B cell (primary cell): ENCODE measurements at regions not wholly inside any gene's neighbourhood (a gene's known extent, or its start where the extent isn't known, plus 50 kb on each side); places are given as distances from the start of the nearest gene placed in this dataset.

Experiments used
- ATAC-seq: fragments of 200-7000 bp; cut with Tn5 transposase; one replicate; pipeline ENCODE4 v1.10.0; 2021; ENCODE audit warnings: low read depth, mild to moderate bottlenecking, moderate number of reproducible peaks, moderate library complexity
- CTCF ChIA-PET: fragments of 350-600 bp; sonication (Branson Sonifier 250); formaldehyde crosslinking; loops from one replicate; lab custom pipeline; 2021; ENCODE audit warnings: antibody characterized with exemption, inconsistent platforms; lab: Charles Lee
- POLR2A ChIA-PET: fragments of 350-600 bp; sonication (Branson Sonifier 250); formaldehyde crosslinking; loops from one replicate; lab custom pipeline; 2021; ENCODE audit warnings: antibody characterized with exemption; lab: Charles Lee
- DNase-seq: peaks from one replicate; pipeline ENCODE4 v3.0.0; 2013
- H2AFZ ChIP-seq: 2 replicates; pipeline ENCODE4 v1.6.1; 2012; ENCODE audit warnings: mild to moderate bottlenecking, low read depth, low read length; ENCODE audit not compliant: insufficient read depth, poor library complexity, severe bottlenecking
- H3K27ac ChIP-seq, 2 donors: 1 replicate in 1 of 2; 2 replicates in 1 of 2; pipeline ENCODE4 v1.5.1; 2012 to 2013; ENCODE audit warnings: low read length in 2 of 2, mild to moderate bottlenecking in 2 of 2, moderate library complexity in 1 of 2
- H3K27me3 ChIP-seq, 4 experiments: fragments of 200-600 bp in 1 of 4; sonication (generic) in 1 of 4; replicated peaks in 1 of 4; 1 replicate in 2 of 4; 2 replicates in 2 of 4; pipeline versions ENCODE4 v1.6.1 to v1.7.0; 2013 to 2016; ENCODE audit warnings: low read length in 3 of 4, mild to moderate bottlenecking in 2 of 4, mixed read lengths in 1 of 4, moderate library complexity in 1 of 4; ENCODE audit not compliant: insufficient read depth in 4 of 4, control insufficient read depth in 3 of 4; ENCODE audit errors: control extremely low read depth in 1 of 4
- H3K36me3 ChIP-seq, 2 experiments: replicated peaks in 1 of 2; 1 replicate in 1 of 2; 2 replicates in 1 of 2; pipeline versions ENCODE4 v1.6.1 to v1.7.1; 2013; ENCODE audit warnings: low read length in 1 of 2; ENCODE audit not compliant: insufficient read depth in 2 of 2, control insufficient read depth in 1 of 2; ENCODE audit errors: control extremely low read depth in 1 of 2, extremely low read depth in 1 of 2
- H3K4me1 ChIP-seq, 2 donors: fragments of 200-600 bp in 1 of 2; sonication (generic) in 1 of 2; 1 replicate in 1 of 2; 2 replicates in 1 of 2; pipeline versions ENCODE4 v1.5.1 to v1.6.1; 2013 to 2017; ENCODE audit warnings: low read length in 2 of 2; ENCODE audit not compliant: control insufficient read depth in 2 of 2, insufficient read depth in 2 of 2
- H3K4me2 ChIP-seq: replicated peaks from 2 replicates; pipeline ENCODE3; 2012; ENCODE audit warnings: mild to moderate bottlenecking, low read depth, low read length; ENCODE audit not compliant: poor library complexity, severe bottlenecking
- H3K4me3 ChIP-seq, 5 experiments: fragments of 200-600 bp in 1 of 5; sonication (generic) in 1 of 5; 1 replicate in 3 of 5; 2 replicates in 2 of 5; pipeline versions ENCODE4 v1.5.1 to v1.7.0; 2011 to 2016; ENCODE audit warnings: low read length in 4 of 5, mild to moderate bottlenecking in 4 of 5, low read depth in 2 of 5, control low read depth in 1 of 5, moderate library complexity in 1 of 5; ENCODE audit not compliant: insufficient read depth in 1 of 5; ENCODE audit errors: control extremely low read depth in 1 of 5, extremely low read depth in 1 of 5
- H3K79me2 ChIP-seq: fragments of 200-600 bp; sonication (generic); one replicate; pipeline ENCODE4 v1.6.0; 2016; ENCODE audit warnings: low read length; ENCODE audit not compliant: control insufficient read depth, insufficient read depth
- H3K9ac ChIP-seq: fragments of 200-600 bp; sonication (generic); 2 replicates; pipeline ENCODE4 v1.6.1; 2017; ENCODE audit warnings: mild to moderate bottlenecking, low read length, moderate library complexity
- H3K9me3 ChIP-seq, 3 donors: one replicate each; pipeline versions ENCODE4 v1.6.1 to v1.7.1; 2013; ENCODE audit warnings: low read length in 2 of 3; ENCODE audit not compliant: control insufficient read depth in 2 of 3, insufficient read depth in 1 of 3; ENCODE audit errors: control extremely low read depth in 1 of 3
- H4K20me1 ChIP-seq: 2 replicates; pipeline ENCODE4 v1.6.0; 2012; ENCODE audit warnings: mild to moderate bottlenecking, low read length; ENCODE audit not compliant: insufficient read depth, control insufficient read depth, poor library complexity, severe bottlenecking
- H3K27ac Mint-ChIP-seq: one replicate; pipeline ENCODE4 v1.8.0; 2021; ENCODE audit warnings: mixed read lengths
- H3K27me3 Mint-ChIP-seq: one replicate; pipeline ENCODE4 v1.8.0; 2021; ENCODE audit warnings: mixed read lengths
- H3K4me1 Mint-ChIP-seq: one replicate; pipeline ENCODE4 v1.8.0; 2021; ENCODE audit warnings: mixed read lengths
- H3K4me3 Mint-ChIP-seq: one replicate; pipeline ENCODE4 v1.8.0; 2021; ENCODE audit warnings: mixed read lengths
- H3K9me3 Mint-ChIP-seq: one replicate; pipeline ENCODE4 v1.8.0; 2022; ENCODE audit warnings: mixed read lengths; ENCODE audit not compliant: insufficient read depth
- EZH2 ChIP-seq: IDR thresholded peaks from 2 replicates; pipeline ENCODE4 v1.6.1; 2012; ENCODE audit warnings: borderline replicate concordance, low read depth, mild to moderate bottlenecking, moderate library complexity, low read length; ENCODE audit not compliant: insufficient read depth, poor library complexity, severe bottlenecking
- WGBS: methylation state at CpG from one replicate; pipeline ENCODE4 v1.1.5; 2013; ENCODE audit warnings: missing lambda C conversion rate; ENCODE audit not compliant: insufficient coverage; 5-methylcytosine and 5-hydroxymethylcytosine counted together
- intact Hi-C: fragments of 100-400 bp; cut with micrococcal nuclease; formaldehyde crosslinking; loops from one replicate; pipeline ENCODE4 v1.10.0; 2022
- TF ChIP-seq, protein P1 (sequence below): fragments of 200-600 bp; IDR thresholded peaks from one replicate; pipeline ENCODE4 v1.8.0; 2022; ENCODE audit warnings: antibody characterized with exemption, mild to moderate bottlenecking

- no peak for TF ChIP-seq EZH2
- TF ChIP-seq, protein P1, sequence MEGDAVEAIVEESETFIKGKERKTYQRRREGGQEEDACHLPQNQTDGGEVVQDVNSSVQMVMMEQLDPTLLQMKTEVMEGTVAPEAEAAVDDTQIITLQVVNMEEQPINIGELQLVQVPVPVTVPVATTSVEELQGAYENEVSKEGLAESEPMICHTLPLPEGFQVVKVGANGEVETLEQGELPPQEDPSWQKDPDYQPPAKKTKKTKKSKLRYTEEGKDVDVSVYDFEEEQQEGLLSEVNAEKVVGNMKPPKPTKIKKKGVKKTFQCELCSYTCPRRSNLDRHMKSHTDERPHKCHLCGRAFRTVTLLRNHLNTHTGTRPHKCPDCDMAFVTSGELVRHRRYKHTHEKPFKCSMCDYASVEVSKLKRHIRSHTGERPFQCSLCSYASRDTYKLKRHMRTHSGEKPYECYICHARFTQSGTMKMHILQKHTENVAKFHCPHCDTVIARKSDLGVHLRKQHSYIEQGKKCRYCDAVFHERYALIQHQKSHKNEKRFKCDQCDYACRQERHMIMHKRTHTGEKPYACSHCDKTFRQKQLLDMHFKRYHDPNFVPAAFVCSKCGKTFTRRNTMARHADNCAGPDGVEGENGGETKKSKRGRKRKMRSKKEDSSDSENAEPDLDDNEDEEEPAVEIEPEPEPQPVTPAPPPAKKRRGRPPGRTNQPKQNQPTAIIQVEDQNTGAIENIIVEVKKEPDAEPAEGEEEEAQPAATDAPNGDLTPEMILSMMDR: no peak
- CTCF ChIA-PET: no interaction called here
- H3K4me3 Mint-ChIP-seq: no peak overlapping the region
Measured at GRCh38 chr9:104982543-104982942, 54.6 kb upstream of the ABCA1 start.

GRCh38 chr9:104983491-104983890, 55.5 kb upstream of the ABCA1 start:
- no peak overlapping the region for H2AFZ ChIP-seq
- CTCF ChIA-PET: no interaction called here
- no CpG with 5 or more reads among the region's 3 CpGs for WGBS

More at GRCh38 chr9:104982543-104982942, 54.6 kb upstream of the ABCA1 start:
- POLR2A ChIA-PET: no interaction called here
- no peak for DNase-seq
- no peak for ATAC-seq
- 43% methylated on average over 3 of the region's 3 CpGs for WGBS
- H3K27me3 Mint-ChIP-seq: peaks cover 5% of the 10 kb centered on the region
- Histone ChIP-seq H3K79me2 (no peaks in the 10 kb centered on the region), H3K4me3 (no peak overlapping the region), H3K4me1 (no peaks in the 10 kb centered on the region), H2AFZ (no peak overlapping the region), H3K9ac (no peak overlapping the region), H3K9me3 (peaks cover 0 to 7% (median 4%) of the 10 kb centered on the region in 3 donors), H4K20me1 (no peaks in the 10 kb centered on the region), H3K27ac (no peak overlapping the region), H3K27me3 (peaks cover 0 to 3% (median 0%) of the 10 kb centered on the region in 4 experiments), H3K4me2 (no peak overlapping the region), H3K36me3 (no peaks in the 10 kb centered on the region)
- H3K27ac Mint-ChIP-seq: no peak overlapping the region
- intact Hi-C loops: no loop called here
- peaks cover 3% of the 10 kb centered on the region for H3K4me1 Mint-ChIP-seq
- no peaks in the 10 kb centered on the region for H3K9me3 Mint-ChIP-seq

More at GRCh38 chr9:104983491-104983890, 55.5 kb upstream of the ABCA1 start:
- Mint-ChIP-seq H3K27ac (no peak overlapping the region), H3K4me1 (peaks cover 3% of the 10 kb centered on the region), H3K27me3 (peaks cover 6% of the 10 kb centered on the region), H3K9me3 (no peaks in the 10 kb centered on the region), H3K4me3 (no peak overlapping the region)
- H3K4me2 ChIP-seq: no peak overlapping the region
- no peaks in the 10 kb centered on the region for H3K36me3 ChIP-seq
- H3K9me3 ChIP-seq: peaks cover 0 to 2% (median 0%) of the 10 kb centered on the region in 3 donors
- H4K20me1 ChIP-seq: no peaks in the 10 kb centered on the region
- peaks cover 0 to 3% (median 0%) of the 10 kb centered on the region in 4 experiments for H3K27me3 ChIP-seq
- no peak overlapping the region for H3K4me3 ChIP-seq
- DNase-seq (no peak), ATAC-seq (no peak)
- TF ChIP-seq, protein P1: no peak
- no peak for TF ChIP-seq EZH2
- POLR2A ChIA-PET: no interaction called here
- no peak overlapping the region for H3K9ac ChIP-seq
- no peaks in the 10 kb centered on the region for H3K79me2 ChIP-seq
- intact Hi-C loops: no loop called here
- no peak overlapping the region for H3K27ac ChIP-seq
- H3K4me1 ChIP-seq: no peaks in the 10 kb centered on the region
